Stimulated activated CD4-positive, alpha-beta T cell treated with anti-CD3 and anti-CD28 coated beads, Interleukin-1b, Interleukin-23, amount 100 ng/mL, for 24 hours (primary cell): ENCODE measurements at regions not wholly inside any gene's neighbourhood (a gene's known extent, or its start where the extent isn't known, plus 50 kb on each side); places are given as distances from the start of the nearest gene placed in this dataset.
"Not testable (repeated sequence)": the region's sequence is repeated elsewhere in the genome, so short reads cannot be mapped to it uniquely, and the experiment has no call there.

Experiments
- DNase-seq, 4 experiments: peaks; one replicate each; pipeline ENCODE4 v3.0.0-alpha.2; 2020; ENCODE audit warnings: low read depth in 4 of 4, low spot score in 1 of 4

- DNase-seq: no peak
Measured at GRCh38 chr6:102812242-102812641, 1418.7 kb downstream of the GRIK2 start.

- not testable (repeated sequence) for DNase-seq
Measured at GRCh38 chr6:102808944-102809505, 1415.5 kb downstream of the GRIK2 start.

GRCh38 chr6:102799051-102799450 lies 1405.5 kb downstream of the GRIK2 start:
- no peak for DNase-seq

- no peak for DNase-seq
Measured at GRCh38 chr6:102798636-102799035, 1405.1 kb downstream of the GRIK2 start.

GRCh38 chr6:102793752-102794151 lies 1400.2 kb downstream of the GRIK2 start:
- DNase-seq: no peak

- DNase-seq: no peak
Measured at GRCh38 chr6:102774326-102774725, 1380.8 kb downstream of the GRIK2 start.

GRCh38 chr6:102773636-102774035 lies 1380.1 kb downstream of the GRIK2 start:
- DNase-seq: no peak

- DNase-seq: no peak
Measured at GRCh38 chr6:102766963-102767362, 1373.5 kb downstream of the GRIK2 start.

- DNase-seq: no peak
Measured at GRCh38 chr6:102764317-102764716, 1370.8 kb downstream of the GRIK2 start.

- DNase-seq: no peak
Measured at GRCh38 chr6:102763891-102764290, 1370.4 kb downstream of the GRIK2 start.

GRCh38 chr6:102761872-102762271 lies 1368.4 kb downstream of the GRIK2 start:
- no peak for DNase-seq

GRCh38 chr6:102759415-102759814 lies 1365.9 kb downstream of the GRIK2 start:
- no peak for DNase-seq

- DNase-seq: not testable (repeated sequence)
Measured at GRCh38 chr6:102758536-102758935, 1365.0 kb downstream of the GRIK2 start.

- no peak for DNase-seq
Measured at GRCh38 chr6:102749210-102749971, 1355.9 kb downstream of the GRIK2 start.

GRCh38 chr6:102746941-102747340 lies 1353.4 kb downstream of the GRIK2 start:
- DNase-seq: no peak

GRCh38 chr6:102742754-102743356 lies 1349.3 kb downstream of the GRIK2 start:
- no peak for DNase-seq

- no peak for DNase-seq
Measured at GRCh38 chr6:102742028-102742427, 1348.5 kb downstream of the GRIK2 start.

- no peak for DNase-seq
Measured at GRCh38 chr6:102736941-102737368, 1343.4 kb downstream of the GRIK2 start.

- no peak for DNase-seq
Measured at GRCh38 chr6:102732898-102733297, 1339.4 kb downstream of the GRIK2 start.

GRCh38 chr6:102722086-102722485 lies 1328.6 kb downstream of the GRIK2 start:
- DNase-seq: not testable (repeated sequence)

- DNase-seq: no peak
Measured at GRCh38 chr6:102717737-102718456, 1324.4 kb downstream of the GRIK2 start.

GRCh38 chr6:102717252-102717651 lies 1323.7 kb downstream of the GRIK2 start:
- DNase-seq: no peak
